Fibroblast of upper back skin (primary cell): ENCODE measurements at regions not wholly inside any gene's neighbourhood (a gene's known extent, or its start where the extent isn't known, plus 50 kb on each side); places are given as distances from the start of the nearest gene placed in this dataset.
"Not testable (repeated sequence)": the region's sequence is repeated elsewhere in the genome, so short reads cannot be mapped to it uniquely, and the experiment has no call there.

Source experiments
- DNase-seq: peaks from one replicate; pipeline ENCODE4 v3.0.0-alpha.2; 2013

DNA sequence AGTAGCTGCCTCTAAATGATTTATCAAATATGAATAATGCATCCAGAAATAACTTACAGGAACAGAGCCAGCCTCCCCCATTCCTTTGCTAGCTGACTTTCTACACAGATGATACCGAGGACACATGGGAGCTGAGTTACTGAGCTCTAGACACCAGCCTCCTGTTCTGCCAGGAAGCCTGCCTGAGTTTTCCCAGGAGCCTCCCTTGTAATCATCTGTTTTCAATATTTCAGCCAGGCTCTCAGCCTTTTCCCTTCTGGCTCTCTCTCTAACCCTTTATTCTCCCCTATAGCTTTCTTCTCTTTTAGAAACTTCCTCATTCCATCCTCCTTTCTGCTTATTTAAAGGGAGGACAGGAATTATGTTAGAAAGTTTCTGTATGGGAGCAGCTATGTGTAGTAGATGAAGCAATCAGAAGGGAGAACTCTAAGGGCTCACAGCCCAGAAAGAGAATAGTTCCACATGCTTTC, 911.6 kb downstream of the TDRD15 start:
- peak; percentile 81 for DNase-seq

DNA sequence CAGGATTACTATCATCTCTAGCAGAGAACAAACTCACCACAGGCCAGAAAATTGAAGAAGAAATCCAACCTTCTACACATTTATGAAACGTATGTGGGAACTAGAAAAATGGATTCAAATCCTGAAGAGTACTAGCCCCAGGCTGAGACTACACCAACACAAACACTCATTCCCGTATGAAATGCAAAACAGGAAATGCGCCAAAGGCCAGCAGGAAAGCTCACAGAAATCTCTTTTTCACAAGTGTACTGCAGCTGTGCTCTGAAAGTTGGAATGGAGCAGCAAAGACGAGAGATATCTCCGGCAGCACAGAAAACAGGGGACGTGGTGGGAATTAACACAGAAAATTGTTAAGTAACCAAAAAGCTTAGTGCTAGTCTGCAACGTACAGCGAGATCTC, 913.5 kb downstream of the TDRD15 start:
- peak; percentile 14 for DNase-seq

DNA sequence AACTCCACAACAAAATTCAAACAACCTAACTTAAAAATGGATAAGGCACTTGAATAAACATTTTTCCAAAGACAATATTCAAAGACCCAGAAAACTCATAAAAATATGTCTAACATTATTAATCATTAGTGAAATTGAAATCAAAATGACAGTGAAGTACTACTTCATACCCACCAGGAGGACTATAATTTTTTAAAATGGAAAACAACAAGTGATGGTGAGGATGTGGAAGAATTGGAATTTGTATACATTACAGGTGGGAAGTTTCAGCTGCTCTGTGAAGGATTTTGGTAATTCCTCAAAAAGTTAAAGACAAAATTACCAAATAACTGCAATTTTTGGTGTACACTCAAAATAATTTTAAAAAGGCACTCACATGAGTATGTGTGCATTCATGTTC, 920.0 kb downstream of the TDRD15 start:
- DNase-seq: no peak

DNA sequence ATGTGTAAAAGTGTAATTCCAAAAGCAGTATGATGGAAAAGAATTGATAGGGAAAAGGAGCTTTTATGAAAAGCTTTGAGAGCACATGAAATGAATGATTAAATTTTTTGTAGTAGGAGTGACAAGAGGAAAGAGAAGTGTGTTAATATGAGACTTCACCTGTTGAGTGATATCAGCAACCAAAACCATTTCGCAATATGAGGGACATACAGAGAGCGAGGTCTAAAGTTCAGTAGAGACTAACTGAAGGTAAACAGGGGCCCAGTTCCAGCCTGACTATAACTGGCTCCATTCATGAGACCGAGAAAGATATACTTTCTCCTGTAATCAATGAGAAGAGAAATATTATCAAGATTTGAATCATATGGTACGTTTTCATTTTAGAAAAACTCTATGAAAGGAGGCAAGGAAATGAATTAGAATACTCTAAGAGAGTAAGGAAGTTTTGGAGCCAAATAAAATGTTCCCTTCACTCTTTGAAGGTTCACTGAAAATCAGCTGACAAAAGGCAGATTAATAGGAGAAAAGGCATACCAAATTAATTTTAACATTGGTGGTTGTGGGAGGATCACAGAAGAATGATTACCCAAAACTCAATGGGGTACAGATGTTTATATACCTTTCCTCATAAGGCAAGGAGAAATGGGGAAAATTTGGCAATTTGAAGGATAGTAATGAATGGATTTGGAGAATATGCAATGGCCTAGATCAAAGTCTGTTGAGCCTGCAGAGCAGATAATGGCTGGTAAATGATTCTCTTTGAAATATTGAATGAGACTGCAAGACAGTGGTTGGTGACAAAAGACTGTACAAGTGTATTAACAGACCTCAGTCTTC, 932.2 kb downstream of the TDRD15 start:
- no peak for DNase-seq

DNA sequence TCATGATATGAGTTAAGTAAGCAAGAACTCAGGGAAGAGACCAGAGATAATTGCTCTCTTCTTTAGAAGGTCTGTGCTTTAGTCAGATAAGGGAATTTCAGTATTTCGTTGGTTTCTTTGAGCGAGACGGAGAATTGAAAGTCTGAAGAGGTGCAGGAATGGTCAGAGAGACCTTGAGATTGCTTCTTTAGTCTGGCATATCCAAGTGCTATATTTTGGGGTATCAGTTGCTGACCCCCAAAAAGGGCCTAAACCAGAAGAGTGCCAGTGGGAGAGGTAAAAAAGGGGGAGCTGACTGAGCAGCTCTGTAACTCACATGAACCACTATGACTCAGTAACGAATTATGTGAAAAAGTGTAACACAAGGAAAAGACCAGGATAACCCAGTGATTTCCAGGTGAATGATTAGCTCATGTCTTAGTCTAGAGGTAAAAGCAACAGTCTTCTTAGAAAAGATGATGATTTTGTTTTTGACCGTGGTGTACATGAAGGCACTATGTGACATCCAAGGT, 932.9 kb downstream of the TDRD15 start:
- DNase-seq: no peak

DNA sequence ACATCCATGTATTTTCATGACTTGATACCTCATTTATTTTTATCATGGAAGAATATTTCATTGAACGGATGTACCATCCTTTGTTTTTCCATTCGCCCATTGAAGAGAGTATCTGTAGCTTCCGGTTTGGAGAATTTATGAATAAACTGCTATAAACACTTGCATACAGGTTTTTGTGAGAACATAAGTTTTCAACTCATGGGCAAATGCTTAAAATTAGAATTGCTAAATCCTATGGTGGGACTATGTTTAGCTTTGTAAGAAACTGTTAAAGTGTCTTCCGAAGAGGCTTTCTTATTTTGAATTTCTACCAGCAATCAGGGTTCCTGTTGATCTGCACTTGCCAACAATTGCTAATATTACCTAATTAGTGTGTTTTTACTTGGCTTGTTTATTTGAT, 938.9 kb downstream of the TDRD15 start:
- no peak for DNase-seq

DNA sequence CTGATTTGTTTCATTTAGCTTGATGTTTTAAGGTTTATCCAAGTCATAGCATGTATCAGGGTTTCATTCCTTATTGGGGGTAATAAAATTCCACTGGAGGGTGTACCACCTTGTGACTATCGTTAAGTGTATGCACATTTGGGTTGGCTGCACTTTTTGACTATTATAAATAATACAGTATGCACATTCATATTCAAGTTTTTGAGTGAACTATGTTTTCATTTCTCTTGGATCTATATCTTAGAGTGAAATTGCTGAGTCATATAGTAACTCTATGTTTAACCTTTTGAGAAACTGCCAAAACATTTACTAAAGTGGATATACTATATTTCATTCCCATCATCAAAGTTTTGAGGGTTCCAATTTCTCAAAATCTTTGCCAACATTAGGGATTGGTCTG, 952.7 kb downstream of the TDRD15 start:
- DNase-seq: peak; percentile 74

DNA sequence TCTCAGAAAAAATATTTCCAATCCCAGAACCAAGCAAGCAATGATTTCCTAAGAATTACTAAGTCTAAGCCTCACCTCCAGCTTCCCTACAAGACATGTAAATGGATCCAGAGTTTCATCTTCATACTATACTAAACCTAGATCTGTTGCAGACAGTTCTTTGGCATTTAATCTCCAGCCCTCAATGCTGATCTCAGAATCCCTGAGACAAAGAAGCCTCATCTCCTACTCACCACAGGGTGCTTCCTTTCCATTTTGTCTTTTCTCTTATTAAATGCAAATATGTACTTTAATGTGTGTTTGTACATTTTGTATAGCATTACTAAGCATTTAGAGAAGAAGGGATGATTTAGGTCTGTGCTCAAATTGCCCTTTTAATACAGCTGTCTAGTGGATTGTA, 954.9 kb downstream of the TDRD15 start:
- DNase-seq: peak; percentile 61

DNA sequence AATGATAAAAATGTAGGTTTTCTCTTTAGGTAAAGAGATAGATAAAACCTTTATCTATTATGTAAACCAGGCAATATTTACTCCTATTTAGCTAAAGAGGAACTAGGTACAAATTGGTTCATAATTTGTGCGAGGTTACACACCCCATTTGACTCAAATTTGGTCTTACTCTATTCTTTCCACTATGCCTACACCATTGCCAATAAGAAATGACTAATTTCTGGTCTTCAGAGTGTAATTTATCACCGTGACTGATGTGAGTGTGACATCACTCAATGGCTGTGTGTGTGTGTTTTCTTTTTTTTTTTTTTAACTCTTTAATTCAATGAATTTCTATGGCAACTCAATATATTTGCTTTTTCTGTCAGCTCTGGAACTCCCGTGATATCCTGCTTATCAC, 955.8 kb downstream of the TDRD15 start:
- DNase-seq: peak; percentile 14

DNA sequence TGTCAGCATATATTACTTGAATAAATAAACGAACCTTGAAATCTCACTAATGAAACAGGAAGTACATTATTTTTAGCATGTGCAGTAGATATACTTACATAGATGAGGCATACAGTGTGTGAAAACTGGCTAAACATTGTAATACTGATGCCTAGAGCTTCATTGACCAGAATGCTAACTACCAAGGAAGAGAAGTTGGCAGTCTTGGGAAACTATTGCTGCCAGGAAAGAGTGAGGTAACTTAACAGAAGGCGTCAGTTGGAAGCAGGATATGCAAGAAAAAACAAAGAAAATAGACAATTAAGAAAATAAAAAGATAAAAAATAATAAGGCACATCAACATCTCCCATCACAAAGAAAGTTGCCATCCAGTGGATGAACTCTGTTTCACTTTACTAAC, 963.0 kb downstream of the TDRD15 start:
- DNase-seq: no peak

DNA sequence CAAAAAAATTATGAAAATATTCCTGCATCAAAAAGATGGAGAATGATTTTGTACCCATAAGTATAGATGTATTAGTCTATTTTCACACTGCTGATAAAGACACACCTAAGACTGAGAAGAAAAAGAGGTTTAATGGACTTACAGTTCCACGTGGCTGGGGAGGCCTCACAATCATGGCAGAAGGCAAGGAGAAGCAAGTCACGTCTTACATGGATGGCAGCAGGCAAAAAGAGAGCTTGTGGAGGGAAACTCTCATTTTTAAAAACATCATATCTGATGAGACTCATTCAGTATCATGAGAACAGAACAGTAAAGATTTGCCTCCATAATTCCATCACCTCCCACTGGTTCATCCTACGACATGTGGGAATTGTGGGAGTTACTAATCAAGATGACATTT, 979.8 kb downstream of the TDRD15 start:
- not testable (repeated sequence) for DNase-seq

DNA sequence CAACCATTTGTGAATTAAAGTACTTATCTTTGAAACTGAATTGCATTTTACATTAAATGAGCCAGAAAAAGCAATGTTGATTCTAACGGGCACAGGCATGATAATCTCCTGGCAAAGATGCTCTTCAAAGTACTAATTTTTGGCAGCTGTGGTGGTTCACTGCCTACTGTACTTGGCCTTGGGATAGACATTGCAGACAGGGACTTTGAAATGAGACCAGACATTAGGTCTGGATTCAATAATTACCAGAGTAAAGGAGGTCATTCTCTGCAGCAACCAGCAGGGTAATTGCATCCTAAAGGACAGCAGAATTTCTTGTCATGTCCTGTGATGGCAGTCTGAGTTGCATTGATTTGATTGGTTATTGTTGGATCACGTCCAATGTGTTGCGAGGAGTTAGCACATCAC, 986.5 kb downstream of the TDRD15 start:
- no peak for DNase-seq

DNA sequence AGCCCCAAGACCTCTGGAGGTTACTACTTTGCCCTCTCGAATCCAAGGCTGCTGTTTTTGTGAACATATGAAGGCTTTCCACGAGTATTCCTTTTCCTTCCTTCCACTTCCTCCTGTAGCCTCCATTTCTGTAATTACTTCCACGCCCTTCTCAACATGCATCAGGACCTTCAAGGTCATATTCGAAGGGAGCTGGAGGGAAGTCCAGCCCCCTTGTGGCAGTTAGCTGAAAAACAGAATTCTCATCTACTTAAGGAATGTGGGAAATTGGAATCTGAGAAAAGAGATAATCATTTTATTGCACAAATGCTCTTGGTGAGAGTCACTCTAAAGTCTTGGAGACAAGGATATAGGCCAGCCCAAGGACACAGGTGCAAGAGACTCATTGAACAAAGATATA, 1000.2 kb downstream of the TDRD15 start:
- DNase-seq: no peak

DNA sequence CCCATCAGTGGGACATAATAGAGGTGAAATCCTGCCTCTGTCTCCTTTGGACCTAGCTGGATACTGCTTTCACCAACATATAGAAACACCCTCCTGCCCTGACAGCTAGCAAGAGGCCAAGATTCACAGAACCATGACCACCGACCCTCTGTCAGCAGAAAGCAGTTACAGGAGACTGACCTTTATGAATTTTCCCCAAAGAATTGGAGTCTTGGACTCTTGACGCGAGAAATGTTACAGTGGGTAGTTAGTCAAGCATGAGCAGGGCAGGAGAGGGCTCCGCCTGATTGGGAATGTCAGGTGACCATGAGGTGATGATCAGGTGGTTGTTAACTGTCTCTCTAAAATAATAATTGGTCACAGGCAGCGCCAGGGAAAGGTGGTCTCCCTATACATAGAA, 1002.3 kb downstream of the TDRD15 start:
- DNase-seq: no peak

DNA sequence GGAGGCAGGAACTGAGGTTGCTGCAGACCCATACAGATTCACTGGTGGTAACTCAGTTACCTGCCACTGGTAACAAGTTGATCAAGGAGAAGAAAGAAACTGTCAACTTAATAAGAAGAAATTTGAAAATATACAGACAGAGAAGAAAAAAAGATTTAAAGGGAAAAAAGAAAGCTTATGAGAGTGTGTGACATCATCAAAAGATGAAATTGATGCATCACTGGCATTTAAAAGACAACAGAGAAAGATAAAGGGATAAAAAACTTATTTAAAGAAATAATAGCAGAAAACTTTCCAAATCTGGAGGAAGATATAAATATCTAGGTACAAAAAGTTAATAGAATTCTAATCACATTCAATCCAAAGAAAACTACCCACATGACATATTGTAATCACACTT, 1003.2 kb downstream of the TDRD15 start:
- no peak for DNase-seq

DNA sequence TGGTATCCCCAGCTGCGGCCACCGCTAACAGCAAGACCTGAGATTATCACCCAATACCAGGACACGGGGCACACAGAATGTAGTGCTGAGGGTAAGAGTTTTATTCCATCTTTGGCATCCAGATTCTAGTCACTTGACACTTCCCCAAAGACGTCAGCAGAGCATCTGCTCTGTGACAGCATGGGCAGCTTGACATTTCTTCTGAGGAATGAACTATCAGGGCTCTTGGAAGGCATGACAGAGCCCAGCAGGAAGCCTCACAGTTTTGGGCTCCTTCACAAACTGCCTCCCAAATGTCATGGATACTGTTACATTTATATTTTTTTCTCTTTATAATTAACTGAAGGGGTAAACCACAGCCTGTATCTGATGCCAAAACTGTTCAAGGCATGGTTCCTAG, 1010.7 kb downstream of the TDRD15 start:
- DNase-seq: no peak

DNA sequence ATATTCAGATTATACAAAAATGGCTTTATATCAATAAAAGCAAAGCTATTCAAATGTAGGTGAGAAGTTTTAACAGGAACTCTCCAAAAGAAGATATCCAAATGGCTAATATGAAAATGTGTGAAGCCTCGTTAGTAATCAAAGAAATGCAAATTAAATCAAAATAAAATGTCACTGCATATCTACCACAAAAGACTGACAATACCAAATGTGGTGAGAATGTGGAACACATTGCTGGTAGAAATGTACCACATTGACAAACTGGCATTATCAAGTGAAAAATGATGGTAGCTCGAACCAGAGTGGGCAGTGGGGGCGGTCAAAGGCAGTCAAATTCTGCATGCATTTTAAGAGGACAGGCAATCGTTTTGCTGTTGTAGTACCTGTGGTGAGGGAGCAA, 1012.7 kb downstream of the TDRD15 start:
- DNase-seq: no peak

DNA sequence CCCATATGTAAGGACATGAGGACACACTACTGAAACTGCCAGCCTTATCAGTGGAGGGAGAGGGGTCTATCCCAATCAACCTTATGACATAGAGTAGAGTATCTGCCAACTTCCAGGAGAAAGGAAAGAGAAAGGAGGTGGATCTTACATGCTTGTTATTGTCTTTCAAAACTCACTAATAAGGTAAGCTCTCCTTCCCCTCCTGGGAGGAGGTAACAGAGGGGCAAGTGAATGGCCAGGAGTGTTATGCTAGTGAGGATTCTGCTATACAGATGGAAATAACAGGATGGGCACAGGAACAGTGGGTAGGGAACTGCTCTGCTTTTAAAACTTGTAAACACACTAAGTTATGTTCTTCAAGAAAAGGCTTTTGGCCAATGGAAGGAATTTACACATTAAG, 1020.1 kb downstream of the TDRD15 start:
- no peak for DNase-seq

DNA sequence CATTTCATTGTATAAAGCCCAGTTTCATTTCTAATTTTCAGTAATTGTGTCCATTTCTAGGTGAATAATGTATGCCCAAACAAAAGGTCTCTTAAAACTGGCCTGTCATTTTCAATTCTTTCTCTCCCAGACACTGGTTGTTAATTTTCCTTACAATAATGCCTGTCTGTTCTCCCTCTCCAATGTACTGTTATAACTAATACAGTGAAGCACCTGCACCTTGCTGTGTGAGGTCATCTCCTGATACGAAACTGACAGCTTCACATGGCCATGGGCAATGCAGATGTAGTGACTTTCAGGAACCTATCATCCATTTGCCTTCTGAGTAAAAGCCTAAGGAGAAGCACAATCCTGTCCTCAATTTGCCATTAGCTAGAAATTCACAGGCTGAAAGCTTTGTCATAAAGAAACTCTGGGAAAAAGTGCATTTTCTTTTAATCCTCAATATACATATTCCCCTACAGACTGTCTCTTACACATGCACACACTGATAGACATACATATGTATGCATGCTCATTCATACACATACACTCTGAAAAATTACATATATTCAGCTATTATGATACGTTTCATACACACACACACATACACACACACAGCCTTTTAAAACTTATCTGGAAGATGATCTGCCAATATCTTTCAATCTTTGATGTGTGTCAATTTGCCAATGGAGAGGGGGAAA, 1030.3 kb downstream of the TDRD15 start:
- DNase-seq: no peak

DNA sequence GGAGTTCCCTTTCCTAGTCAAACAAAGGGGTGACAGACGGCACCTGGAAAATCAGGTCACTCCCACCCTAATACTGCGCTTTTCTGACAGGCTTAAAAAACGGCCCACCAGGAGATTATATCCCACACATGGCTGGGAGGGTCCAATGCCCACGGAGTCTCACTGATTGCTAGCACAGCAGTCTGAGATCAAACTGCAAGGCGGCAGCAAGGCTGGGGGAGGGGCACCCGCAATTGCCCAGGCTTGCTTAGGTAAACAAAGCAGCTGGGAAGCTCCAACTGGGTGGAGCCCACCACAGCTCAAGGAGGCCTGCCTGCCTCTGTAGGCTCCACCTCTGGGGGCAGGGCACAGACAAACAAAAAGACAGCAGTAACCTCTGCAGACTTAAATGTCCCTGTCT, 1032.9 kb downstream of the TDRD15 start:
- DNase-seq: not testable (repeated sequence)

DNA sequence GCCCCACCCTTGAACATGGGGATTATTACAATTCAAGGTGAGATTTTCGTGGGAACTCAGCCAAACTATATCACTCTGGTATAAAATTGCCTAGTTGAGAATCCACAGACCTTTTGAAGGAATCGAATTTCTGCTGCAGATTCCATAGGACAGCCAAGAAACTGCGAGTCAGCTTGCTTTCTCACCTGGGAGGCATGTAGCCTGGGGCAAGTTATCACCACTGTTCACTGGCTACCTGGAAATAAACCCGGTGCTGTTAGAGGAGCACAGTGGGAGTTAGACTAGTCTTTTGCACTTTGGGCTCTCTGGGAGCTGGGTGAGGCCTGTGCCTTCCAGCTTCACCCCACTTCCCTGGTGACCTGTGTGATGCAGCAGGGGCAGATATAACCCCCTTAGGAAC, 1043.5 kb downstream of the TDRD15 start:
- DNase-seq: no peak

DNA sequence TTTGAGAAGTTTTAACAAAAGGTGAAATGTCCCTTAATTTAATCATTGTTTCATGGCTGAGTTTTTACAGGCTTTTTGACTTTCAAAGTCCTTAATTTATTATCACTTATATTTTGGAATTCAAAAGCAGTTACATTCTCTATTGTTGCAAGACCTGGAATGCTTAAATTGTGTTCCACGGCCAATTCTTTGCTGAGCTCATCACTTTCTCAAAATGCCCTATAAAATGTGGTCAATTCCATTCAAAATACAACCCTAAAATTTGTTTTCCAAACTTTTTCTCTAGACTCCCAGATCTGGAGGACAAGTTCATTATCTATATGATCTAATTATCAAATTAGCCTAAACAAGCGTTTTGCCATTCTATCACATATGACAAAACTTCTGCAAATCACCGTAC, 1051.2 kb downstream of the TDRD15 start:
- DNase-seq: no peak

DNA sequence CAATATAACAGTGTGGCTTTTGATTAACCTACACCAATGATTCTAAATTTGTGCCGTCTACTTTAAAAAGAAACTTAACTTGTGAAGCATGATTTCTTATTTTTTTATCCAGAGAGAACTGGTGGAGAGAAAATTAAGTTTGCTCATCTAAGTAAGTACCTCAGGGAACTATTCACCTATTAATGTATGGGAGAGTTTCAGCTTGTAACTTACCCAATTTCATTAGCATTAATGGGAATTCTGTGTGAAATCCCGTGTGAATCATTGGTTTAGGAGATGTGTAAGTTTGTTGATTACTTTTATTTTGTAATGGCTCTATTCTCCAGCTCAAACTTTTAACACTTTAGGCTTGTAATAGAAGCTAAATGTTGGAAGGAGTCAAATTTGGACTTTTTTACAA, 1061.5 kb downstream of the TDRD15 start:
- no peak for DNase-seq

DNA sequence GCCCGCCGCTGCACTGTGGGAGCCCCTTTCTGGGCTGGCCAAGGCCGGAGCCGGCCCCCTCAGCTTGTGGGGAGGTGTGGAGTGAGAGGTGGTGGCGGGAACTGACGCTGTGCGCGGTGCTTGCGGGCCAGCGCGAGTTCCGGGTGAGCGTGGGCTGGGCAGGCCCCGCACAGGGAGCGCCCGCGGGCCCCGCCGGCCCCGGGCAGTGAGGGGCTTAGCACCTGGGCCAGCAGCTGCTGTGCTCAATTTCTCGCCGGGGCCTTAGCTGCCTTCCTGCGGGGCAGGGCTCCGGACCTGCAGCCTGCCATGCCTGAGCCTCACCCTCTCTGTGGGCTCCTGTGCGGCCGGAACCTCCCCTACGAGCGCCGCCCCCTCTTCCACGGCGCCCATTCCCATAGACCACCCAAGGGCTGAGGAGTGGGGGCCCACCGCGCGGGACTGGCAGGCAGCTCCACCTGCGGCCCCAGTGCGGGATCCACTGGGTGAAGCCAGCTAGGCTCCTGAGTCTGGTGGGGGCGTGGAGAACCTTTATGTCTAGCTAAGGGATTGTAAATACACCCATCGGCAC, 1062.6 kb downstream of the TDRD15 start:
- not testable (repeated sequence) for DNase-seq
